Skin of body (tissue), 1 donor: ENCODE measurements at regions not wholly inside any gene's neighbourhood (a gene's known extent, or its start where the extent isn't known, plus 50 kb on each side); places are given as distances from the start of the nearest gene placed in this dataset.
"Not testable (repeated sequence)": the region's sequence is repeated elsewhere in the genome, so short reads cannot be mapped to it uniquely, and the experiment has no call there.

ENCODE experiments used
- DNase-seq: peaks from one replicate; lab custom pipeline; 2025; lab: John Stamatoyannopoulos, UW

DNA sequence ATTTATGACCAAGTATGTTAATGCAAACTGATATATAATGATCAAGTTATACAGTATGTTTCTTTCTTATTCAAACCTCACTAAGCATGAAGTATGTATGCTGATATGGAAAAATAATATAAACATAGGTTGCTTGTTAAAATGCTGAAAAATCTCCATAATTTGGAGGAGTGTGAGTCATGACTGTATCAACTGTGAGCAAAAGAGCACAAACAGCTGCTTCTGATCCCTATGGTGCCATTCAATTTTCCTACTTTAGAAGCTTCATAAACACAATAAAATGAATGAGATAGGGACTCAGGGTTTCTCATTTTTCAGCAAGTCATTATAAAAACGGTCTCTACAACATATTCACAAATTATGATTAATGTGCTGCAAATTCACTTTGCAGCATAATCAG lies 129.9 kb upstream of the TFPI start:
- no peak for DNase-seq

DNA sequence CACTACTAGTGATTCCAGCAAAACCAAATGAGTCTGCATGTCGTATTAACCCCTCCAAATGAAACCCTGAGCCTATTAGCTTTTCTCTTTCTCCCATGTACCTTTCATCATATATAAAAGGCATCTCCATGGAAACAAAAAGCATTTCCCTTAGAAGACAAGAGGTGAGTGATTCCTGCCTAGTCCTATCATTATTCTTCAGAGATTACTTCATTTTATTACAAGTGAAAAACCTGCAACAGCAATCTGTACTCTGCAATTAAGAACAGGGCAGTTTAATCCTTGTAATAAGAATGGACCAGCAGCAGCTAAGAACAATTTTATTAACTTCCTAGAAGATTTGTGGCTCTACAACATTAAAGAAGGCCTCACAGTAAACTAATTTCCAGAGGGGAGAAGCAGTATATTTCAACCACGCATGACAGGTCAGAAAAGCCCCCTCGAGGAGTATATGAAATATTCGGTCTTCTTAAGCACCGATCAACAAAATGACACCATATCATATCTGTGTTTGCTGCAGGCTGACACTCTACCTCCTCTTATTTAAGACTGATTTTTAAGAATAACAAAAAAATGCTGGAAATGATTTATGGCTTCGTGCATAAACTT lies 132.3 kb upstream of the TFPI start:
- no peak for DNase-seq

- no peak for DNase-seq
Observed at GRCh38 chr2:187687585-187687984, 133.3 kb upstream of the TFPI start.

DNA sequence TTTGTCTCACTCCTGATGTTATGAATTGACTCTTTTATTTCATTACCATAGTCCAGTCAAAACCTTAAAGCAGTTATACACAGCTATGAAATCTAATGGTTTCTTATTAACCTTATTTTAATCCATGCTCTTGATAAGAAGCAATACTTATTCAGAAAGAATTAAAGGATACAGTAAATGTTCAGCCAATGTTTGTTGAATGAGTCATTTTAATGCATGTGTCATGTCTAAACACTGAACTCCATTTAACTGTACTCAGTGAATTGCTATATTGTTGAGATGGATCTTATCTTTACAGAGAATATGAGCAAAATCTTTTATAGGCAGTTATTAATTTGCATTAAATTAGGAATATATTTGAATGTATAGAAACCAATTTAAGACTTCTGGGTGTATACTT lies 135.1 kb upstream of the TFPI start:
- DNase-seq = no peak

DNA sequence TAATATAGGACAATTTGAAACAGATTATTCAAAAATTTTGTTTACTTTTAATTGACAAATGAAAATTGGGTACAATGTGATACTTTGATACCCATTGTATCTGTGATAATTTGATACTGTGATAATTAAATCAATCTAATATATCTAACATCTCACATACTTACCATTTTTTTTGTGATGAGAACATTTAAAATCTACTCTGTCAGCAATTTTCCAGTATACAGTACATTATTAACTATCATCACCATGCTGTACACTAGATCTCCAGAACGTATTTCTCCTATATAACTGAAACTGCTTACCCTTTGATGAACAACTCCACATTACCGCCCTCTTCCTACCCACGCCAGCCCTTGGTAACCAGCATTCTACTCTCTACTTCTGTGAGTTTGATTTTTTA lies 139.7 kb upstream of the TFPI start:
- no peak for DNase-seq

DNA sequence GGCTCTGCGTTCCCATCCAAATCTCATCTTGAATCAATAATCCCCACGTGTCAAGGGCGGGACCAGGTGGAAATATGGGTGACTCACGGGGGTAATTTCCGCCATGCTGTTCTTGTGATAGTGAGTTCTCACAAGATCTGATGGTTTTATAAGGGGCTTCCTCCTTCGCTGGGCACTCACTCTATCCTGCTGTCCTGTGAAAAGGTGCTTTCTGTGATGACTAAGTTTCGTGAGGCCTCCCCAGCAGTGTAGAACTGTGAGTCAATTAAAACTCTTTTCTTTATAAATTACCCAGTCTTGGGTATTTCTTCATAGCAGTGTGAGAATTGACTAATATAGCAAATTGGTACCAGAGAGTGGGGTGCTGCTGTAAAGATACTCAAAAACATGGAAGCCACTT lies 142.4 kb upstream of the TFPI start:
- DNase-seq = not testable (repeated sequence)

DNA sequence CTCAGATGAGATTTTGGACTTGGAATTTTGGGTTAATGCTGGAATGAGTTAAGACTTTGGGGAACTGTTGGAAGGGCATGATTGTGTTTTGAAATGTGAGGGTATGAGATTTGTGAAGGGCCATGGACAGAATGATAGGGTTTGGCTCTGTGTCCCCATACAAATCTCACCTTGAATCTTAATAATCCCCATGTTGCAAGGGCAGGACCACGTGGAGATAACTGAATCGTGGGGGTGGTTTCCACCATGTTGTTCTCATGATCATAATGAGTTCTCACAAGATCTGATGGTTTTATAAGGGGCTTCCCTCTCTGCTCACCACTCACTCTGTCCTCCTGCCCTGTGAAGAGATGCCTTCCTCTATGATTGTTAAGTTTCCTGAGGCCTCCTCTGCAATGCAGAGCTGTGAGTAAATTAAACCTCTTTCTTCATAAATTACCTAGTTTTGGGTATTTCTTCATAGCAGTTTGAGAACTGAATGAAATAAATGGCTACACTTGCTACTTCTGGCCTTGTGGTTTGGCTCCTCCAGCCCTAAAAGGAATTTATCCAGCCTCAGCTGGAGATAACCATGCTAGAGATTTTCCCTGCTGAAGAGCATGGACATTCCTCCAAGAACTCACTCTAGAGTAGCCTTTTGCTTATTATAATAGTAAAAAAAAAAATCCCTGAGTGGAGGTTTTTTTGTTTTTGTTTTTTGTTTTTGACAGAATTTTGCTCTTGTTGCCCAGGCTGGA lies 144.3 kb upstream of the TFPI start:
- no peak for DNase-seq

- no peak for DNase-seq
Observed at GRCh38 chr2:187702157-187702556, 147.9 kb upstream of the TFPI start.

- no peak for DNase-seq
Observed at GRCh38 chr2:187708272-187708671, 154.0 kb upstream of the TFPI start.

DNA sequence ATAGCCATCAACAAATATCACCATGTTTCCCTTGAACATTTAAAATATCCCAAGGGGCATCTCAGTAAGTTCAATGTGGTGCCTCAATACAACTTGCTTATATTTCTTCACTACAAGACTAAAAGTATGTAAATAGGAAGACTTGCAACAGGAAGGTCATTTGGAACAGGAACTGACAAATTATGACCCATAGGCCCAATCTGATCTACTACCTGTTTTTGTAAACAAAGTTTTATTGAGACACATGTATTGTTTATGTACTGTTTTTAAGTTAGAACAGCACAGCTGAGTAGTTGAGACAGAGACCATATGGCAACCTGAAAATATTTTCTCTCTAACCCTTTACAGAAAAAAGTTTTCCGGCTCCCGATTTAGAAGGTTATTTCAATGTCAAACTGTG lies 154.8 kb upstream of the TFPI start:
- no peak for DNase-seq

DNA sequence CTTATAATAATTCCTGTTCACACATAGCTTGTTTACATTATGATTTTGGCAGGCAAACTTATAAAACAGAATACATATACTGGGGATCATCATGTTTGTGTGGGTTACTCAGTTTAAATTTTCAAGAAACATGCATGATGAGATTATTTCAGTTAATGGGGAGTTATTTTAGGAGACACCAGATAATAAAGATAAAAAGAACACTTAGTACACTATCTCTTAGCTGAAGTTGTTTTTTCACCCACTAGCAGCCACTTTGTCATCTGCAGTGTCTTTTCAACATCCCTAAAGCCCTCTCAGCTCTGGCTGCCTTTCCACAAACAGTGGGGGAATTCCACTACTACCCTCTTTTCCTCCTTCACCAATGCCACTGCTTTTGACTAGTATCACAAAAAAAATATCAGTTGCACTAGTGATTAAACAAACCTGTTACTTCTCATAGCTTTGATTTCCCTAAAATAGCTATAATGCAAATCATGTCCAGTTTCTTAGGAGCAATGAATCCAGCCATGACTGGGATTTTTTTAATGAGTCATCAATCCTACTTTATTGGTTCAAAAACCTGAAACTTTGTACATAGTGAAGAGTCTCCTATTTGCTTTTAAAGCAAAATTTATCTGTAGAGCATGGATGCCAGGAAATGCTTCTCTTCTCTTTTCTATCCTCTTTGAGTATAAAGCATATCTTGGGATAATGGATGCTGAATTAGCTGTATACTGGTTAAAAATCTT lies 156.7 kb upstream of the TFPI start:
- no peak for DNase-seq

DNA sequence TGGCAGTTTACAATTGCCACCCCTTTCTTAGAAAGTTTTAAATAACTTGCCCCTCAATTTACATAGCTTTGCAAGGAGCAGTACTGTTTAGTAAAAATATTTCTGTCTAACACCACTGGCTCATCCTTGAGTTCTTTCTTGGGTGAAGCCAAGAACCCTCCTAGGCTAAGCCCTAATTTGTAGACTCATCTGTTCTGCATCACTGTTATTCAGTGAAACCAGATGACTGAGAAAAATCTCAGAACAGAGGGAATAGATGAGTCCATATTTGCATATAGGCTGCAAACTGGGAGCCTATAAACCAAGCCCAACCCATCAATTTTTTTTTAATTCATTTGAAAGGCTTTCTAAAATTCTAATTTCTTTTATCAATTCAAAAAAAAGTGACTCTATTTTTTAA lies 161.4 kb upstream of the TFPI start:
- no peak for DNase-seq

DNA sequence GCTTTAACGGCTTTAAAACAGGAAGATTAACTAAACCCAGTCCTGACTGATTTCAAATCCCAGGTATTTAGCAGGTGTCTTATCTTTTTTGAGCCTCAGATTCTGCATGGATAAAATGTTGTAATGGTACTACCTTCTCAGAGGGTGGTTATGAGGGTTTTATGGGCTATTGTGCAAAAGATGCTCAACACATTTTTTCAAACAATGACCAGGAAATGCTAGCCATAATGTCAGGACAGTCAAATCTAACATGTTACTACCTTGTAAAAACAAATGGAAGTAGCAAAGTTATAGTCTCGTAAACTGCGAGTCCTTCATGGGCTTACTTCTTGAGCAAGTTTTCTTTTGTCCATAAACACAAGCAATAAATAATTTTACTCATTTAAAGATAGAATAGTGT lies 162.1 kb upstream of the TFPI start:
- no peak for DNase-seq

- no peak for DNase-seq
Observed at GRCh38 chr2:187718092-187718491, 163.9 kb upstream of the TFPI start.

DNA sequence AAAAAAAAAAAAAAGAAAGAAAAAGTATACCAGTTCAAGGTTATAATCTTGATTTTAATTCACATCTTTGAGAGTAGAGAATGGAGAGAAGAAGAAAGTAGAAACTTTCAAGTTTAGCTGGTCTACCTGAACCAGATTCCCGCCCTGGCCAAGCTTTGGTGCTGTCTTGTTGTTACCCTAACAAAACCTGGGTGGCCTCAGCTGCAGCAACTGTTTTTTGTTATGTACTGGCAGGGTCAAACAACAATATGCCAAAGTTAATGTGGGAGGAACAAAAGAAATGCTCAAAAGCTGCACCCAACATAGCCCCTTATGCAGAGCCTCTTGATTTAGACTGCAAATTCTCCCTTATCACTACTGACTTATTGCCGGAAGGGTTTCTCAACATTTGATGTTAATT lies 165.3 kb upstream of the TFPI start:
- DNase-seq = no peak

GRCh38 chr2:187748958-187749357 lies 194.7 kb upstream of the TFPI start:
- no peak for DNase-seq

- DNase-seq = no peak
Observed at GRCh38 chr2:187749804-187750431, 195.7 kb upstream of the TFPI start.

DNA sequence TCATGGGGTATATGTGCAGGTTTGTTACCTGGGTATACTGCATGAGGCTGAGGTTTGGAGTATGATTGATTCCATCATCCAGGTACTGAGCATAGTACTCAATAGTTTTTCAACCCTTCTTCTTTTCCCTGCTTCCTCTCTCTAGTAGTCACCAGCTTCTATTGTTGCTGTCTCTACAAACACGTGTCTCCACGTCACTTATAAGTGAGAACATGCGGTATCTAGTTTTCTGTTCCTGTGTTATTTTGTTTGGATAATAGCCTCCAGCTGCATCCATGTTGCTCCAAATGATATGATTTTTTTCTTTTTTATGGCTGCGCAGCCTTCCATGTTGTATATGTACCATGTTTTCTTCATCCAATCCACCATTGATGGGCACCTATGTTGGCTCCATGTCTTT lies 214.8 kb upstream of the TFPI start:
- no peak for DNase-seq

DNA sequence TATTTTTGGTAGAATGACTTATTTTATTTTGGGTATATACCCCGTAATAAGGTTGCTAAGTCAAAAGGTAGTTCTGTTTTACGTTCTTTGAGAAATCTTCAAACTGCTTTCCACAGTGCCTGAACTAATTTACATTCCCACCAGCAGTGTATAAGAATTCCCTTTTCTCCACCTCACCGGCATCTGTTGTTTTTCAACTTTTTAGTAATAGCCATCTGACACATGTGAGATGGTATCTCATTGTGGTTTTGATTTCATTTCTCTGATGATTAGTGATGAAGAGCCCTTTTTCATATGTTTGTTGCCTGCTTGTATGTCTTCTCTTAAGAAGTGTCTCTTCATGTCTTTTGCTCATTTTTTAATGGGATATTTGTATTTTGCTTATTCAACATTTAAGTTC lies 215.2 kb upstream of the TFPI start:
- DNase-seq = no peak

DNA sequence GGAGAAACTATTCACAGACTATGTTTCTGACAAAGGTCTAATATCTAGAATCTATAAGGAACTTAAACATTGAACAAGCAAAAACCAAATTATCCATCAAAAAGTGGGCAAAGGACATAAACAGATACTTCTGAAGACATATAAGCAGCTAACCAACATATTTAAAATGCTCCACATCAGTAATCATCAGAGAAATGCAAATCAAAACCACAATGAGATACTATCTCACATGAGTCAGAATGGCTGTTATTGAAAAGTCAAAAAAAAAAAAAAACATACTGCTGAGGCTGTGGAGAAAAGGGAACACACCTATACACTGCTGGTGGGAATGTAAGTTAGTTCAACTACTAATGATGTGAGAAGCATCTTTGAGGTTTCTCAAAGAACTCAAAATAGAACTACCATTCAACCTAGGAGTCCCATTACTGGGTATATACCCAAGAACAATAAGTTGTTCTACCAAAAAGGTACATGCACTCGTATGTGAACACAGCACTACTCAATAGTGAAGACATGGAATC lies 220.4 kb upstream of the TFPI start:
- DNase-seq = no peak

- no peak for DNase-seq
Observed at GRCh38 chr2:187775196-187775595, 221.0 kb upstream of the TFPI start.

DNA sequence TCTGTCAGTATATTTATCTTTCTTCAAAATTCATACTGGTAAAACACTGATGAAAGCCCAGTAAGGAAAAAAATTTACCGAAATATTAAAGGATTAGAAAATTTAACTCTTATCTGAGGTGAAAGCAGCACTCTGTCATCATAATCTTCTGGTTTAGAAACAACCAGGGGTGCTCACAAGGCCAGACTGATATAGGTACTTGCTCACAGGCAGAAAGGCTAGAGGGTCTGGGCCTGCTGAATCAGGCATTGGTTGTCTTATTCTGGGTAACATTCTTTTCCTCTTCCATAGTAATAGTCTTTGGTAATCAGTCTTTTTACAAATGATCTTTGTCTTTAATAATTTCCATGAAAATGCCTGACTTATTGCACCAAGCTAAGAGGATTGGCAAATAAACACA lies 221.4 kb upstream of the TFPI start:
- no peak for DNase-seq
